Lung (tissue), 11 donors: ENCODE measurements at regions not wholly inside any gene's neighbourhood (a gene's known extent, or its start where the extent isn't known, plus 50 kb on each side); places are given as distances from the start of the nearest gene placed in this dataset.

Experiments
- ATAC-seq: fragments of 200-7000 bp; cut with Tn5 transposase; one replicate; pipeline ENCODE4 v1.9.1; 2020; ENCODE audit warnings: moderate number of reproducible peaks; ENCODE audit not compliant: insufficient read depth, low FRiP score
- DNase-seq, 3 donors: peaks; one replicate each; pipeline ENCODE4 v3.0.0-alpha.2; 2013 to 2017
- H3K27ac ChIP-seq, 2 donors: one replicate each; pipeline ENCODE4 v1.5.1; 2013; ENCODE audit warnings: mild to moderate bottlenecking in 2 of 2, moderate library complexity in 2 of 2, control low read depth in 1 of 2, inconsistent platforms in 1 of 2, low read depth in 1 of 2, low read length in 1 of 2
- H3K27me3 ChIP-seq, 3 donors: one replicate each; pipeline ENCODE4 v1.5.1; 2013; ENCODE audit warnings: low read length in 2 of 3; ENCODE audit not compliant: control insufficient read depth in 3 of 3, insufficient read depth in 3 of 3
- H3K36me3 ChIP-seq, 4 donors: one replicate each; pipeline ENCODE4 v1.5.1; 2013; ENCODE audit warnings: low read length in 4 of 4, mild to moderate bottlenecking in 1 of 4, moderate library complexity in 1 of 4; ENCODE audit not compliant: control insufficient read depth in 4 of 4, insufficient read depth in 4 of 4
- H3K4me1 ChIP-seq, 5 donors: one replicate each; pipeline ENCODE4 v1.5.1; 2013; ENCODE audit warnings: low read length in 5 of 5, mild to moderate bottlenecking in 2 of 5, moderate library complexity in 1 of 5; ENCODE audit not compliant: control insufficient read depth in 5 of 5, insufficient read depth in 5 of 5
- H3K4me3 ChIP-seq: one replicate; pipeline ENCODE4 v1.5.1; 2013; ENCODE audit warnings: mild to moderate bottlenecking, control low read depth, moderate library complexity
- H3K9ac ChIP-seq, 2 donors: one replicate each; pipeline ENCODE4 v1.5.1; 2013; ENCODE audit warnings: low read length in 2 of 2, control low read depth in 1 of 2; ENCODE audit not compliant: insufficient read depth in 1 of 2
- H3K9me3 ChIP-seq, 4 donors: one replicate each; pipeline ENCODE4 v1.5.1; 2013; ENCODE audit warnings: low read length in 3 of 4, mild to moderate bottlenecking in 1 of 4, moderate library complexity in 1 of 4; ENCODE audit not compliant: control insufficient read depth in 4 of 4, insufficient read depth in 3 of 4
- CTCF ChIP-seq: IDR thresholded peaks from 2 replicates; pipeline ENCODE4 v1.5.1; 2012; ENCODE audit warnings: mild to moderate bottlenecking; ENCODE audit errors: control extremely low read depth, extremely low read depth
- WGBS, 2 donors: extraction: QIAGEN DNeasy Blood & Tissue Kit; methylation state at CpG; one replicate each; pipeline ENCODE4 v1.1.7; 2013; 5-methylcytosine and 5-hydroxymethylcytosine counted together
- donor health status: control.
- donor health status: control.
- donor health status: Bipolar disorder and iron deficiency.
- donor health status: healthy.
- donor health status: DM: yes; HTN: yes; CAD: no.

GRCh38 chr11:95505927-95506426 lies 275.0 kb upstream of the SESN3 start:
- TF ChIP-seq CTCF, result no peak
- H3K36me3 ChIP-seq, result no peaks in the 10 kb centered on the region

GRCh38 chr11:95503047-95503446 lies 272.0 kb upstream of the SESN3 start:
- 77 to 91% methylated on average over 1 of the region's 1 CpG for WGBS, 2 donors
- Histone ChIP-seq H3K27ac (no peak overlapping the region), H3K4me1 (peaks cover 0 to 2% (median 0%) of the 10 kb centered on the region in 5 donors), H3K9me3 (no peaks in the 10 kb centered on the region), H3K9ac (no peak overlapping the region), H3K27me3 (no peaks in the 10 kb centered on the region), H3K36me3 (no peaks in the 10 kb centered on the region), H3K4me3 (no peak overlapping the region)
- TF ChIP-seq CTCF, result no peak
- DNase-seq (no peak), ATAC-seq (no peak)

More at GRCh38 chr11:95505927-95506426, 275.0 kb upstream of the SESN3 start:
- 44 to 64% methylated on average over 8 of the region's 8 CpGs for WGBS, 2 donors
- no peak overlapping the region for H3K4me3 ChIP-seq
- ATAC-seq (no peak), DNase-seq (no peak)
- H3K9me3 ChIP-seq, result no peaks in the 10 kb centered on the region
- no peak overlapping the region for H3K9ac ChIP-seq
- no peaks in the 10 kb centered on the region for H3K4me1 ChIP-seq
- H3K27ac ChIP-seq, result no peak overlapping the region
- H3K27me3 ChIP-seq, result no peaks in the 10 kb centered on the region

- ATAC-seq (no peak), DNase-seq (no peak)
These were observed 271.5 kb upstream of the SESN3 start for GRCh38 chr11:95502522-95502921.

More at GRCh38 chr11:95502522-95502921, 271.5 kb upstream of the SESN3 start:
- H3K36me3 ChIP-seq, result no peaks in the 10 kb centered on the region
- 94 to 97% methylated on average over 5 of the region's 5 CpGs for WGBS, 2 donors
- H3K4me3 ChIP-seq, result no peak overlapping the region
- peaks cover 0 to 2% (median 0%) of the 10 kb centered on the region in 5 donors for H3K4me1 ChIP-seq
- H3K9me3 ChIP-seq, result no peaks in the 10 kb centered on the region
- no peaks in the 10 kb centered on the region for H3K27me3 ChIP-seq
- no peak overlapping the region for H3K27ac ChIP-seq
- no peak overlapping the region for H3K9ac ChIP-seq
- no peak for TF ChIP-seq CTCF
